ENCODE measurements at regions not wholly inside any gene's neighbourhood (a gene's known extent, or its start where the extent isn't known, plus 50 kb on each side); places are given as distances from the start of the nearest gene placed in this dataset.
"Not testable (repeated sequence)": the region's sequence is repeated elsewhere in the genome, so short reads cannot be mapped to it uniquely, and the experiment has no call there.

GRCh38 chr11:80925321-80925720 lies 1484.5 kb upstream of the TENM4 start:
- no peak for DNase-seq (ENCODE audit: low read depth, low spot score)
- no peak for TF ChIP-seq CTCF (IDR thresholded peaks at IDR 0.05; ENCODE audit: low read depth, low read length)
- H3K4me3 ChIP-seq (ENCODE audit: low read depth, low read length): no peak overlapping the region
- in situ Hi-C loops (cut with HindIII; ENCODE audit: low sequenced_read_pairs): no loop called here

- H3K4me3 ChIP-seq (ENCODE audit: low read depth, low read length); DNase-seq (ENCODE audit: low read depth, low spot score); in situ Hi-C loops (cut with HindIII; ENCODE audit: low sequenced_read_pairs): not testable (repeated sequence)
Observed at GRCh38 chr11:80921310-80921709, 1480.5 kb upstream of the TENM4 start.

- in situ Hi-C loops (cut with HindIII; ENCODE audit: low sequenced_read_pairs): no loop called here
- DNase-seq (ENCODE audit: low read depth, low spot score): no peak
- TF ChIP-seq CTCF (IDR thresholded peaks at IDR 0.05; ENCODE audit: low read depth, low read length): no peak
- no peak overlapping the region for H3K4me3 ChIP-seq (ENCODE audit: low read depth, low read length)
Observed at GRCh38 chr11:80916173-80916798, 1475.5 kb upstream of the TENM4 start.

GRCh38 chr11:80914311-80914710 lies 1473.5 kb upstream of the TENM4 start:
- no peak for DNase-seq (ENCODE audit: low read depth, low spot score)
- no peak for TF ChIP-seq CTCF (IDR thresholded peaks at IDR 0.05; ENCODE audit: low read depth, low read length)
- no peak overlapping the region for H3K4me3 ChIP-seq (ENCODE audit: low read depth, low read length)
- in situ Hi-C loops (cut with HindIII; ENCODE audit: low sequenced_read_pairs): no loop called here

- no peak for DNase-seq (ENCODE audit: low read depth, low spot score)
- in situ Hi-C loops (cut with HindIII; ENCODE audit: low sequenced_read_pairs): no loop called here
- H3K4me3 ChIP-seq (ENCODE audit: low read depth, low read length): no peak overlapping the region
- no peak for TF ChIP-seq CTCF (IDR thresholded peaks at IDR 0.05; ENCODE audit: low read depth, low read length)
Observed at GRCh38 chr11:80911666-80912065, 1470.8 kb upstream of the TENM4 start.

GRCh38 chr11:80900265-80900664 lies 1459.4 kb upstream of the TENM4 start:
- in situ Hi-C loops (cut with HindIII; ENCODE audit: low sequenced_read_pairs): no loop called here
- DNase-seq (ENCODE audit: low read depth, low spot score): no peak
- no peak overlapping the region for H3K4me3 ChIP-seq (ENCODE audit: low read depth, low read length)
- no peak for TF ChIP-seq CTCF (IDR thresholded peaks at IDR 0.05; ENCODE audit: low read depth, low read length)

GRCh38 chr11:80899381-80899780 lies 1458.6 kb upstream of the TENM4 start:
- TF ChIP-seq CTCF (IDR thresholded peaks at IDR 0.05; ENCODE audit: low read depth, low read length): no peak
- DNase-seq (ENCODE audit: low read depth, low spot score): no peak
- in situ Hi-C loops (cut with HindIII; ENCODE audit: low sequenced_read_pairs): no loop called here
- no peak overlapping the region for H3K4me3 ChIP-seq (ENCODE audit: low read depth, low read length)
